Calu3 (cell line): ENCODE measurements at regions not wholly inside any gene's neighbourhood (a gene's known extent, or its start where the extent isn't known, plus 50 kb on each side); places are given as distances from the start of the nearest gene placed in this dataset.

Experiments used
- BruUV-seq: library from RNA; stranded (reverse); fragments of 400-500 nt; replicated peaks from 2 replicates; lab custom pipeline; 2021; lab: Mats Ljungman, UMichigan
- CTCF ChIA-PET: fragments of 300-600 bp; sonication (Branson Sonifier 250); formaldehyde crosslinking; loops from one replicate; lab custom pipeline; 2022; ENCODE audit warnings: antibody characterized with exemption; lab: Charles Lee
- DNase-seq: peaks from one replicate; pipeline ENCODE4 v3.0.0; 2022
- H3K27ac Mint-ChIP-seq: one replicate; pipeline ENCODE4 v1.8.0; 2022; ENCODE audit warnings: mixed read lengths; ENCODE audit not compliant: unreplicated experiment
- H3K27me3 Mint-ChIP-seq: one replicate; pipeline ENCODE4 v1.8.0; 2022; ENCODE audit warnings: mixed read lengths; ENCODE audit not compliant: unreplicated experiment
- H3K36me3 Mint-ChIP-seq: one replicate; pipeline ENCODE4 v1.8.0; 2022; ENCODE audit warnings: mild to moderate bottlenecking, moderate library complexity, mixed read lengths; ENCODE audit not compliant: insufficient read depth, unreplicated experiment
- H3K4me1 Mint-ChIP-seq: one replicate; pipeline ENCODE4 v1.8.0; 2022; ENCODE audit warnings: mild to moderate bottlenecking, low read depth, mixed read lengths; ENCODE audit not compliant: unreplicated experiment
- H3K4me3 Mint-ChIP-seq: one replicate; pipeline ENCODE4 v1.8.0; 2022; ENCODE audit warnings: mild to moderate bottlenecking, low read depth, moderate library complexity, mixed read lengths; ENCODE audit not compliant: unreplicated experiment
- H3K9me3 Mint-ChIP-seq: one replicate; pipeline ENCODE4 v1.8.0; 2022; ENCODE audit warnings: low read depth, mixed read lengths; ENCODE audit not compliant: unreplicated experiment
- intact Hi-C: fragments of 100-400 bp; cut with micrococcal nuclease; formaldehyde crosslinking; loops from one replicate; pipeline ENCODE4 v1.10.0; 2022; ENCODE audit not compliant: unreplicated experiment
- TF ChIP-seq, protein P1 (sequence below): fragments of 200-600 bp; IDR thresholded peaks from one replicate; pipeline ENCODE4 v1.8.0; 2022; ENCODE audit warnings: antibody characterized with exemption; ENCODE audit not compliant: unreplicated experiment

GRCh38 chr19:32063601-32064000 is 281.8 kb upstream of the ZNF507 start:
- H3K27me3 Mint-ChIP-seq = no peaks in the 10 kb centered on the region
- no peaks in the 10 kb centered on the region for H3K4me1 Mint-ChIP-seq
- peaks cover 12% of the 10 kb centered on the region for H3K9me3 Mint-ChIP-seq
- no peak for DNase-seq
- TF ChIP-seq, protein P1, sequence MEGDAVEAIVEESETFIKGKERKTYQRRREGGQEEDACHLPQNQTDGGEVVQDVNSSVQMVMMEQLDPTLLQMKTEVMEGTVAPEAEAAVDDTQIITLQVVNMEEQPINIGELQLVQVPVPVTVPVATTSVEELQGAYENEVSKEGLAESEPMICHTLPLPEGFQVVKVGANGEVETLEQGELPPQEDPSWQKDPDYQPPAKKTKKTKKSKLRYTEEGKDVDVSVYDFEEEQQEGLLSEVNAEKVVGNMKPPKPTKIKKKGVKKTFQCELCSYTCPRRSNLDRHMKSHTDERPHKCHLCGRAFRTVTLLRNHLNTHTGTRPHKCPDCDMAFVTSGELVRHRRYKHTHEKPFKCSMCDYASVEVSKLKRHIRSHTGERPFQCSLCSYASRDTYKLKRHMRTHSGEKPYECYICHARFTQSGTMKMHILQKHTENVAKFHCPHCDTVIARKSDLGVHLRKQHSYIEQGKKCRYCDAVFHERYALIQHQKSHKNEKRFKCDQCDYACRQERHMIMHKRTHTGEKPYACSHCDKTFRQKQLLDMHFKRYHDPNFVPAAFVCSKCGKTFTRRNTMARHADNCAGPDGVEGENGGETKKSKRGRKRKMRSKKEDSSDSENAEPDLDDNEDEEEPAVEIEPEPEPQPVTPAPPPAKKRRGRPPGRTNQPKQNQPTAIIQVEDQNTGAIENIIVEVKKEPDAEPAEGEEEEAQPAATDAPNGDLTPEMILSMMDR = no peak
- intact Hi-C loops = no loop called here
- CTCF ChIA-PET = no interaction called here
- BruUV-seq = no TSS peak
- H3K4me3 Mint-ChIP-seq = no peak overlapping the region
- H3K27ac Mint-ChIP-seq = no peak overlapping the region
- H3K36me3 Mint-ChIP-seq = no peaks in the 10 kb centered on the region

DNA sequence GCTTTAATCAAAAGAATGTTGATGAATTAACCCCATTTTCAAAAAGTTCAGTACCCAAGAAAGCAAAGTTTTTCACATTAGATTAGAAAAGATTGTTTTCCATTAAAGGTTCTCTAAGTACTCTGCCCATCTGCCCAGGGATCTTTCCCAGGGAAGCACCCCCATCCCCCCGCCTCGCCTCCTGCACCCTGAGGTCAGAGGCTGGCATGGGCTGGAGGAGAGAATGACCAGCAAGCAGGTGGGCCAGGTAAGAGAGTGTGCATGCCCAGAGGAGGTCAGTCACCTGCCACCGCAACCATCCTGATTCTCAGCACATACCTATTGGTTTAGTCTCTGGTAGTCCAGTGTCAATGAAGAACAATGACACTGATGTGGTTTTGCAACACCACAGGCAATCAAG is 279.4 kb upstream of the ZNF507 start:
- H3K27me3 Mint-ChIP-seq = no peaks in the 10 kb centered on the region
- H3K4me1 Mint-ChIP-seq = no peaks in the 10 kb centered on the region
- no peak overlapping the region for H3K4me3 Mint-ChIP-seq
- H3K27ac Mint-ChIP-seq = no peak overlapping the region
- BruUV-seq = no TSS peak
- intact Hi-C loops = no loop called here
- TF ChIP-seq, protein P1 = no peak
- no peaks in the 10 kb centered on the region for H3K36me3 Mint-ChIP-seq
- CTCF ChIA-PET = no interaction called here
- peaks cover 14% of the 10 kb centered on the region for H3K9me3 Mint-ChIP-seq
- DNase-seq = no peak

GRCh38 chr19:32067685-32068084 is 277.7 kb upstream of the ZNF507 start:
- no peaks in the 10 kb centered on the region for H3K36me3 Mint-ChIP-seq
- TF ChIP-seq, protein P1 = no peak
- no peak for DNase-seq
- no peaks in the 10 kb centered on the region for H3K27me3 Mint-ChIP-seq
- no peak overlapping the region for H3K4me3 Mint-ChIP-seq
- CTCF ChIA-PET = no interaction called here
- no TSS peak for BruUV-seq
- no peaks in the 10 kb centered on the region for H3K4me1 Mint-ChIP-seq
- H3K27ac Mint-ChIP-seq = no peak overlapping the region
- H3K9me3 Mint-ChIP-seq = peaks cover 16% of the 10 kb centered on the region
- intact Hi-C loops = no loop called here

DNA sequence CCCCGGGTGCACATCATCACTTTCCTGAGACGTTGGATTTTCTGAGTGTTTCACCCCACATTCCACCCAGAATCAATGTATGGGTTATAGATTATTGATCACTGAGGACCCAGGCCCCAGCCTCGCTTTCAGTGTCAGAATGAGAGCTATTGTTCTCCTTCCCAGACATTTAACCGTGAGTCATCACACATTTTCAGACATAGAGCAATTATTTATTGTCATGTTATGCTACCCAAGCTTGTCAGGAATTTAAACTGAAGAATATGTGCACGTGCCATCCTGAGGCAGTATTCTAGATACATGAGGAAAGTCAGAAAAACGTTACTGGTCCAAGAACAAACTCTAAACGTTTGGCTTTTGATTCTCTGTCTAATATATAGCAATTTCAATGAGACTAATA is 276.6 kb upstream of the ZNF507 start:
- BruUV-seq = no TSS peak
- TF ChIP-seq, protein P1 = no peak
- peaks cover 21% of the 10 kb centered on the region for H3K9me3 Mint-ChIP-seq
- no peak overlapping the region for H3K4me3 Mint-ChIP-seq
- H3K36me3 Mint-ChIP-seq = no peaks in the 10 kb centered on the region
- no peaks in the 10 kb centered on the region for H3K27me3 Mint-ChIP-seq
- intact Hi-C loops = no loop called here
- CTCF ChIA-PET = no interaction called here
- no peak overlapping the region for H3K27ac Mint-ChIP-seq
- H3K4me1 Mint-ChIP-seq = no peaks in the 10 kb centered on the region
- DNase-seq = no peak
